IPS DF 6.9 (cell line): ENCODE measurements at regions not wholly inside any gene's neighbourhood (a gene's known extent, or its start where the extent isn't known, plus 50 kb on each side); places are given as distances from the start of the nearest gene placed in this dataset.
"Not testable (repeated sequence)": the region's sequence is repeated elsewhere in the genome, so short reads cannot be mapped to it uniquely, and the experiment has no call there.

Source experiments
- DNase-seq: peaks from one replicate; pipeline ENCODE4 v3.0.0-alpha.2; 2013; ENCODE audit warnings: low read depth, low spot score
- H3K27ac ChIP-seq: one replicate; pipeline ENCODE4 v1.5.1; 2013; ENCODE audit warnings: low read length, control low read depth
- H3K27me3 ChIP-seq: 2 replicates; pipeline ENCODE4 v1.6.1; 2013; ENCODE audit warnings: mild to moderate bottlenecking, low read length; ENCODE audit not compliant: control insufficient read depth, insufficient read depth
- H3K36me3 ChIP-seq: 2 replicates; pipeline ENCODE4 v1.6.1; 2013; ENCODE audit warnings: low read length; ENCODE audit not compliant: control insufficient read depth, insufficient read depth
- H3K4me1 ChIP-seq: 2 replicates; pipeline ENCODE4 v1.6.1; 2013; ENCODE audit warnings: low read length; ENCODE audit not compliant: control insufficient read depth, insufficient read depth
- H3K4me3 ChIP-seq: 2 replicates; pipeline ENCODE4 v1.5.1; 2013; ENCODE audit warnings: mild to moderate bottlenecking, low read length
- H3K9me3 ChIP-seq: 2 replicates; pipeline ENCODE4 v1.6.1; 2013; ENCODE audit warnings: low read length, inconsistent platforms; ENCODE audit not compliant: control insufficient read depth, insufficient read depth
- WGBS: extraction: QIAGEN DNeasy Blood & Tissue Kit; methylation state at CpG from one replicate; pipeline ENCODE4 v1.1.7; 2013; ENCODE audit warnings: mixed read lengths, missing lambda C conversion rate; ENCODE audit not compliant: insufficient read length, insufficient coverage; 5-methylcytosine and 5-hydroxymethylcytosine counted together

DNA sequence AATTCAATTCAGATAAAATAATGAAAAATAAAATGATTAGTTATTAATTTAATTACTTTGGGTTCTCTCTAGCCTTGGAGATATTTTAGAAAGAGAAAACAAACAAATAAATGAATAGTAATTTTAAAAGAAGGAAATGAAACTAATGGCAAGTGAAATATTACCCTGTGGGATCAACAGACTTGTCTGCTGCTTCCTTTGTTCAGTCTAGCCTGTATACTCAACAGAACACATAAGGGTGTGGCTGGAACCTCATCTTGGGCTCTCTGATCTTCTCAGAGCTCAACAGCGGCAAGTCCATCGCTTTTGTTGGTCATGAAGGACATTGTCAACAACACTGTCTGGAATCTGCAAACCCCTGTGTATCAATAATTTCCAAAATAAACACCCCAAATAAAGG, 904.9 kb downstream of the IPMK start:
- H3K4me1 ChIP-seq, result no peaks in the 10 kb centered on the region
- H3K36me3 ChIP-seq, result no peaks in the 10 kb centered on the region
- no peak for DNase-seq
- WGBS, result no CpG with 5 or more reads among the region's 2 CpGs
- no peak overlapping the region for H3K27ac ChIP-seq
- H3K4me3 ChIP-seq, result no peak overlapping the region
- H3K27me3 ChIP-seq, result no peaks in the 10 kb centered on the region
- no peaks in the 10 kb centered on the region for H3K9me3 ChIP-seq

DNA sequence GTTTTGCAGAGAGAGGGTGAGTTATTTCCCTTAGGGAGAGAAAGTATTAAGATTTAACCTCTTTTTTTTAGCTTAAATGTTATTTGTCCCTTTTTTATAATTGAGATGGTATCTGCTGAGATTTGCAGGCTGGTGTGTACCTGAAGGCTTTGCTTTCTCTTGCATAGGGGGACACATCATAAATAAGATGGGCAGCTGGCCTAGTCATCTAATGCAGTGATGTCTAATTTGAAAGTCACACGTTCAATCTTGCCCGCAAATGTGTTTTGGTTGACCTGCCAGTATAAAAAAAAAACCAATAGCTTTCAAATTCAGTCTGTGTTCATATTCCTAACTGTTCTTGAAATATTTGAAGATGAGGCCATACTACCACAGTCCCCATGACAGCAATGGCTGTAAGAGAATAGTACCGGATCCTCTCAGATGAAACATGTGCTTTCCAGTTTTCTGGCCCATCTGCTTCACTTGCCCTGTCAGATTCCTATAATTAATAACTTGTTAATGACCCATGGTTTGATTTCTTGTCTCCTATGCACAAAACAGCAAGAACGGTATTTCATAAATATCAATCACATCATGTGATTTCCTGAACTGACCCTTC, 914.2 kb downstream of the IPMK start:
- Histone ChIP-seq H3K9me3 (no peaks in the 10 kb centered on the region), H3K27me3 (no peaks in the 10 kb centered on the region), H3K4me3 (no peak overlapping the region), H3K27ac (no peak overlapping the region), H3K4me1 (no peaks in the 10 kb centered on the region), H3K36me3 (no peaks in the 10 kb centered on the region)
- DNase-seq, result no peak
- no CpG with 5 or more reads among the region's 4 CpGs for WGBS

DNA sequence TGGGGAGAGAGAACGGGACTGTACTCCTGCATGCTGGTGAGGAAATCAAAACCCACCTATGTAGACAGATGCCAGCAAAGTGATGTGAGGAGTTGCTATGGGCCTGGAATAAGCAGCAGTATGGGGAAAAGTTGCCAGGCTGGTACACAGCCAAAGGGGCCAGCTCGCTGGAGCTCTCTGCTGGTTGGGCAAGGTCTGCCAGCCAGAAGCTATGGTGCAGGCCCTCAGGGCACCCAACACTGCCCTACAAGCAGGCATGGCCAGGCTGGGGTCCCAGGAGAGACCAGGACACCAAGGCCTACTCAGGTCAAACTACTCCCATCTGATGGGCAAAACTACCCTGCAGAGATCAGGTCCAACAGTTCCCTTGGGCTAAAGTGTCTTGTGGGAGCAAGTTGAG, 916.6 kb downstream of the IPMK start:
- no peak for DNase-seq
- no peaks in the 10 kb centered on the region for H3K36me3 ChIP-seq
- no CpG with 5 or more reads among the region's 2 CpGs for WGBS
- no peaks in the 10 kb centered on the region for H3K9me3 ChIP-seq
- no peaks in the 10 kb centered on the region for H3K27me3 ChIP-seq
- H3K4me3 ChIP-seq, result no peak overlapping the region
- H3K4me1 ChIP-seq, result no peaks in the 10 kb centered on the region
- H3K27ac ChIP-seq, result no peak overlapping the region

DNA sequence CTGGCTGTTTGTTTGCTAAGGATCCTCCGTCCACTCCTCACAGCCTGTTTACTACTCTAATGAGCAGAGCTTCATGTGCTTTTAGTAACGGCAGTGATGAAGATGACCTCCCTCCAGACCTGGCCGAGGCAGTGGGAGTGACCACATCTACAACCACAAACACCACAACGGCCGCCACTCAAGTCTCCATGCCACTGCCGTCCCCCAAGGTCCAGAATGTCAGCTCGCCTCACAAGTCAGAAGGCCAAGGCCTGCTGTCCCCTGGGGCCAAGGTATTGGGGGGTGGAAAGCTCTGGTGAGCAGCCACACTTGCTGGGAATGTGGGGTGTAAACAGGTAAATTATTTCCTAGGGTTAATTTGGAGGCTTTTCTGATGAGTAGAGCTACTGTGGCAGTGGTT, 926.4 kb downstream of the IPMK start:
- WGBS, result no CpG with 5 or more reads among the region's 7 CpGs
- H3K4me1 ChIP-seq, result no peaks in the 10 kb centered on the region
- H3K27me3 ChIP-seq, result no peaks in the 10 kb centered on the region
- no peak for DNase-seq
- no peak overlapping the region for H3K4me3 ChIP-seq
- no peak overlapping the region for H3K27ac ChIP-seq
- no peaks in the 10 kb centered on the region for H3K36me3 ChIP-seq
- no peaks in the 10 kb centered on the region; the same call in 1 of the 2 replicates for H3K9me3 ChIP-seq

DNA sequence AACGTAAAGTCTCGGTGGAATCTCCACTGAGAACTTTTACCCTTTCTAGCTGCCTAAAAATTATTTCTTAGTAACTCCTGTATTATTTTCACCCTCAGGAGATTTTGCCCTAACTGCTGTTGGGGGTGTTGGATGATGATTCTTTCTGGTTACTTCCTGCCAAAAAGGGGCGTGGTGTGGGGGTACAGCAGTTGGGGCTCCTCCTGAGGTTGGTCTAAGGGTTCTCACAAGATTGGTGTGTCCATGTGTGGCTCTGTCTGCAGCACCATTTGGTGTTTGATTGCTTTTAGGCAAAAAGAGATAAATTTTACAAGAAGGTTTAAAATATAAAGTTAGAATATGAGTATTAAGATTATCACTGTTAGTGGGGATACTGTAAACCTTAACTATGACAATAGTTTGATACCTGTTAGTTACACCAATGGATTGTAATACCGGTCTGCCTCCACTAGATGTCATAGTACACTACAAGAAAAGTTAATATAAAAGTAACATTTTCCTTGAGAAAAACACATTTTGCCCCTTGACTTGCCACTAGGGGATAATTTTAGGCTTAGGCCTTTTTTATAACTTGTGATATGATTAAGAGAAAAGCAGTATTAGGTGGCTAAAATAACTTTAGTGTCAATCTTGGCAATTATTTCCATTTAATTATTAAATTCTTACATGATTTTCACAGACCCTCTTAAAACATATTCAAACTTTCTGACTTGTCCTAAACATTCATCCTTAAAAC, 928.7 kb downstream of the IPMK start:
- peak; percentile 33 for DNase-seq

DNA sequence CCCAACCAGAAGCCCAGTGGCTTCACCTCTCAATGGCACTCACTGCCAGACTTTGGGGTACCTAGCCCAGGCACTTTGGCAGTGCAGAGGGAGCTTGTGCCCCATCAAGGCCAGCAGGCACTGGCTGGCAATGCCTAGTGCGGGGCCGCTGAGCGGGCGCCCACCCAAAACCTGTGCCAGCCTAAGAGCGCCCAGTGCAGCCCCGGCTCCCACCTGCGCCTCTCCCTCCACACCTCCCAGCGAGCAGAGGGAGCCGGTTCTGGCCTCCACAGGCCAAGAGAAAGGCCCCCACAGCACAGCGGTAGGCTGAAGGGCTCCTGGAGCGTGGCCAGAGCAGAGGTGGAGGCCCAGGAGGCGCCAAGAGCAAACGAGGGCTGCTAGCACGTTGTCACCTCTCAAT, 930.8 kb downstream of the IPMK start:
- WGBS, result no CpG with 5 or more reads among the region's 14 CpGs
- Histone ChIP-seq H3K27me3 (no peaks in the 10 kb centered on the region), H3K27ac (no peak overlapping the region), H3K36me3 (no peaks in the 10 kb centered on the region), H3K4me3 (no peak overlapping the region), H3K4me1 (no peaks in the 10 kb centered on the region), H3K9me3 (no peaks in the 10 kb centered on the region)
- no peak for DNase-seq

More for the DNA sequence above, 928.7 kb downstream of the IPMK start:
- Histone ChIP-seq H3K27ac (no peak overlapping the region), H3K4me3 (no peak overlapping the region), H3K9me3 (no peaks in the 10 kb centered on the region; the same call in 1 of the 2 replicates), H3K4me1 (no peaks in the 10 kb centered on the region), H3K27me3 (no peaks in the 10 kb centered on the region), H3K36me3 (no peaks in the 10 kb centered on the region)
- WGBS, result no CpG with 5 or more reads among the region's 4 CpGs

DNA sequence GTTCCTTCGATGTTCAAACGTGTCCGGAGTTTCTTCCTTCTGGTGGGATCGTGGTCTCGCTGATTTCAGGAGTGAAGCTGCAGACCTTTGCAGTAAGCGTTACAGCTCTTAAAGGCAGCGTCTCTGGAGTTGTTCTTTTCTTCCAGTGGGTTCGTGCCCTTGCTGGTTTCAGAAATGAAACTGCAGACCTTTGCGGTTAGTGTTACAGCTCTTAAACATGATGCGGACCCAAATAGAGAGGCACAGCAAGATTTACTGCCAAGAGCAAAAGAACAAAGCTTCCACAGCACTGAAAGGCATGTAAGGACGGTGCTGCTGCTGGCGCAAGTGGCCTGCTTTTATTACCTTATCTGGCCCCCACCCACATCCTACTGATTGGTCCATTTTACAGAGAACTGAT, 931.4 kb downstream of the IPMK start:
- WGBS, result no CpG with 5 or more reads among the region's 12 CpGs
- H3K27ac ChIP-seq, result no peak overlapping the region
- no peaks in the 10 kb centered on the region for H3K4me1 ChIP-seq
- no peaks in the 10 kb centered on the region for H3K36me3 ChIP-seq
- no peak for DNase-seq
- no peaks in the 10 kb centered on the region for H3K9me3 ChIP-seq
- no peaks in the 10 kb centered on the region for H3K27me3 ChIP-seq
- H3K4me3 ChIP-seq, result no peak overlapping the region

DNA sequence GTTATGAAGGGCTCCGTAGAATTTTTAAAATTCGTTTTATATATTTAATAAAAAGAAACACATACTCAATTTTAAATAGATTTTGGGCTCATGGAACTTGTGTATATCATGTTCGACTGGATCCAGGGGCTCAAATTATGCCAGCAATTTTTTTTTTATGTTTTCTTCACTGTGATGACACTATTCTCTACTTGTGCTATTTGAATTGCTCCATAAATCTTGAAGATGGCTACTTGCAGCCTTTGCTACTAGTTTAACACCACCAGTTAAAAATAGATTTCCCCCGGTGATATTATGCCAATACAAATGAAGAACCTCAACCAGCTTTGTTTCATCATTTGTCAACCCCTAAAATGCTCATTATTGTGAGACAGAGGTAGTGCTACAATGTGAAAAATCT, 933.2 kb downstream of the IPMK start:
- Histone ChIP-seq H3K4me1 (no peaks in the 10 kb centered on the region), H3K9me3 (no peaks in the 10 kb centered on the region), H3K4me3 (no peak overlapping the region), H3K27ac (no peak overlapping the region), H3K36me3 (no peaks in the 10 kb centered on the region), H3K27me3 (no peaks in the 10 kb centered on the region)
- WGBS, result no CpG with 5 or more reads among the region's 4 CpGs
- no peak for DNase-seq

DNA sequence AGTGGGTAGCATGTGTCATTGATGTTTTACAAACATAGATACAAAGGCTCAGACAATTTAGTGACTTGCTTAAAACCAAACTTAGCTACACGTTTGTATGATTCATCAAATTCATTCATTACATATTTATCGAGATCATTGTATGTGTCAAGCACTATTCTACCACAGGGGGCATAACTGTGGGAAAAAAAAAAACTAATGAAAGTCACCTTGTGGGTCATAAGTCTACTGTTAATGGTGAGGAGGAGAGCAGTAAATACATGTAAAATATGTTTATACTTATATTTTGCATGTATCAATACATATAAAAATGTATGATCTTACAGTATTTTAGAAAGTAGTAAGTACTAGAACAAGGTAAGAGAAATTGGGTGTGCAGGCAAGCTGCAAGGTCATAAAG, 933.8 kb downstream of the IPMK start:
- no peaks in the 10 kb centered on the region for H3K27me3 ChIP-seq
- no peak overlapping the region for H3K4me3 ChIP-seq
- no peak for DNase-seq
- H3K4me1 ChIP-seq, result no peaks in the 10 kb centered on the region
- WGBS, result no CpG with 5 or more reads among the region's 2 CpGs
- H3K27ac ChIP-seq, result no peak overlapping the region
- no peaks in the 10 kb centered on the region for H3K9me3 ChIP-seq
- no peaks in the 10 kb centered on the region for H3K36me3 ChIP-seq

DNA sequence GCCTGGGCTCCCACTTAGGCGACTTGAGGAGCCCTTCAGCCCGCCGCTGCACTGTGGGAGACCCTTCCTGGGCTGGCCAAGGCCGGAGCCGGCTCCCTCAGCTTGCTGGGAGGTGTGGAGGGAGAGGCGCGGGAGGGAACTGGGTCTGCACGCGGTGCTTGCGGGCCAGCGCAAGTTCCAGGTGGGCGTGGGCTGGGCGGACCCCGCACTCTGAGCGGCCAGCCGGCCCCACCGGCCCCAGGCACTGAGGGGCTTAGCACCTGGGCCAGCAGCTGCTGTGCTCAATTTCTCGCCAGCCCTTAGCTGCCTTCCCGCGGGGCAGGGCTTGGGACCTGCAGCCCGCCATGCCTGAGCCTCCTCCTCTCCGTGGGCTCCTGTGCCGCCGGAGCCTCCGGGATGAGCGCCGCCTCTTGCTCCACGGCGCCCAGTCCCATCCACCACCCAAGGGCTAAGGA, 946.3 kb downstream of the IPMK start:
- not testable (repeated sequence) for H3K9me3 ChIP-seq, H3K36me3 ChIP-seq, H3K4me1 ChIP-seq, H3K4me3 ChIP-seq, H3K27ac ChIP-seq, H3K27me3 ChIP-seq, DNase-seq
- no CpG with 5 or more reads among the region's 29 CpGs for WGBS

DNA sequence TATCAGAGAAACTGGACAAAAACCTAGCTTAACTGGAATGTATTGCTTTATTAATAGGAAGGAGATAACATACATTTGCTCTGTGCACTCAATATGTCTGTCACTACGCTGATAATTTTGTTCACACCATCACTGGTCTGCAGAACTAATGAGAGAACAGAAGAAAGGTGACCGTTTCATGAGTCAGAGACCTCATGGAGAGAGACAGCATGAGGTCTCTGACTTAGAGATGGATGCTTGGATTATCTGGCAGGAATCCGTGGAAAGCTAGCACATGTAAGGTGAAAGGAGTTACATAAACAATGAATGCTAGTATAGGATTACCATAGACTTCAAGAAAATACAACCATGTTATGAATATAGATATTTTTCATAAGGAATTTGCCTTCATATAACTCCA, 947.3 kb downstream of the IPMK start:
- WGBS, result no CpG with 5 or more reads among the region's 3 CpGs
- no peak for DNase-seq
- Histone ChIP-seq H3K9me3 (no peaks in the 10 kb centered on the region), H3K4me3 (no peak overlapping the region), H3K4me1 (no peaks in the 10 kb centered on the region), H3K36me3 (no peaks in the 10 kb centered on the region), H3K27me3 (no peaks in the 10 kb centered on the region), H3K27ac (no peak overlapping the region)
